GM21528 (cell line): ENCODE measurements at regions not wholly inside any gene's neighbourhood (a gene's known extent, or its start where the extent isn't known, plus 50 kb on each side); places are given as distances from the start of the nearest gene placed in this dataset.

Experiments
- ATAC-seq: cut with Tn5 transposase; IDR thresholded peaks from one replicate; pipeline ENCODE4 v1.9.1; 2021; ENCODE audit warnings: mild to moderate bottlenecking, moderate library complexity; ENCODE audit not compliant: unreplicated experiment, low FRiP score

DNA sequence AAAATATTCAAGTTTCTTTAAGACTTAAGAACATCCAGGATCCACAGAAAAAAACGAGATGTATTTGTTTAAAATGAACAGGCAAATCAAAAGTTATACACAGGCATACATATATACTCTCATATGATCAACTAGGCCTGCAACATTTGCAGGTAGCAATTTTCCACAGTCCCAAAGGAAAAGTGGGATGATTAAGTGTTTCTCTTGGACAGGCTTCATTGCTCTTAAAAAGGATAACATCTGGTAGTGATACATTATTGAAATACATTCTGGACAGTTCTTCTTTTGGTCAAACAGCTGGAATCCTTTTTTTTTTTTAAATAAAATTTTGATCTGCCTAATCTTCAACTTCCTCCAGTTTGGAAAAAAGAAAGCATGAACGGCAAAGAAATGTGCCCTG, 114.8 kb upstream of the TDRD3 start:
- ATAC-seq, result no peak

DNA sequence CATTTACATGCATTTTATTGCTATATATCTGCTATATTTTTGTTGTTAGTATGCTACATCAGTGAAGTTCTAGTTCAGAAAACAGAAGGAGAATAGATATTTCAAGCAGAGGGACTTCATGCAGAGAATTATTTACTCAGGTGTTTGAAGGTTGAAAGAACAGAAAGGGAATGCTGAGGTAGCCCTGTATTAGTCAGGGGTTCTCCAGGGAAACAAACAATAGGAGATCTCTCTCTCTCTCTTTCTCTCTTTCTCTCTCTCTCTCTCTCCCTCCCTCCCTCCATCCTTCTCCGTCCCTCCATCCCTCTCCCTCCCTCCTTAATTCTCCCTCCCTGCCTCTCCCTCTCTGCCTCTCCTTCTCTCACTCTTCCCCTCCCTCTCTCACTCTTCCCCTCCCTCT, 114.3 kb upstream of the TDRD3 start:
- ATAC-seq, result no peak

DNA sequence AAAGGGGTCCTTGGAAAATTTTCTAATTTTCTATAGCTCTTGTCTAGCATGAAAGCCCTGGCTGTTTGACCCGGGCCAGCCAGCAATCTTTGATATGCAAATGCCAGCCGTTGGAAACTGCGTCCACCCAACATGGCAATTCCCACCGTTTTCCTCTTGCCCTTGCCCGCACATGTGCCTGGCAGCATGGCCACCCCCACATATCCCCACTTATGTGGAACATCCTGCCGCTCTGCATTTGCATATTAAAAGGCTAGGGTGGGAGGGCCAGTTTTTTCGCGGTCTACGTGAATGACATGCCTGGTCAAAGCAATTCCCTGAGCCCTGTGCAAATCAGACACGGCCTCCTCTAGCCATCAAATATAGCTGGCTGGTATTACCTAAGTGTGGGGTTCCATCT, 110.3 kb upstream of the TDRD3 start:
- no peak for ATAC-seq

DNA sequence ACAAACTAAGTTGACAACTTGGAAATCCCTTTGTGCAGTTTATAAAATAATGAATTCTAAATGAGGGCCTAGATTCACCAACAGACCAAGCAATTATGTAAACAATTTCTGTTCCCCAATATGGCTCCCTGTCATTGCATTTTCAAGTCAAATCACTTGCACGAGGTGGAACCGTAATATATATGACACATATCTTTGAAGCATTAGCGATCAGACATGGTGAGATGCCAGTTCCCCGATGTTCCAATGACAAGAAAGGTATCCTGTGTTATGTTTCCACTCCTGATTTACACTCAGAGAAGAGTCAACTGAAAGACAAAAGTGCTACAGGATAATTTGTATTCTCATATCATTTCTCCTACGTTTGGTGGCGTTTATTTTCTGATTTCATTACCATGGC, 108.5 kb upstream of the TDRD3 start:
- no peak for ATAC-seq

DNA sequence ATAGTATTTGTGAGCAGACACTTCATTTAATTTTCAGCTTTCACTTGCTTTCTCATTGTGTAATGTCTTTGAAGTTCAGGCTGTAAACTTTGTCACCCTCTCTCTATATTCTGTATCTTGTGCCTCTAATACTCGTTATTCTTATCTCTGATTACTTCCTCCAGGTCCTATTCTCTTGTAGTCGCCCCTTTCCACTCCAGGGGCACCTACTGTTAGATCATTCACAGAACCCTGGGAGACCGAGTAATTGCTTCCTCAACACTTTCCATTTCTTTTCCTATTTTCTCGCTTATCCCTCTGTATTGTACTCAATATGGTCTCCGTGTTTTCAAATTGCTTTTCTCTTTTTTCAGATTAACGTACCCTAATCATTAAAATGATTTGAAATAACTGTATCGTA, 93.9 kb upstream of the TDRD3 start:
- no peak for ATAC-seq

DNA sequence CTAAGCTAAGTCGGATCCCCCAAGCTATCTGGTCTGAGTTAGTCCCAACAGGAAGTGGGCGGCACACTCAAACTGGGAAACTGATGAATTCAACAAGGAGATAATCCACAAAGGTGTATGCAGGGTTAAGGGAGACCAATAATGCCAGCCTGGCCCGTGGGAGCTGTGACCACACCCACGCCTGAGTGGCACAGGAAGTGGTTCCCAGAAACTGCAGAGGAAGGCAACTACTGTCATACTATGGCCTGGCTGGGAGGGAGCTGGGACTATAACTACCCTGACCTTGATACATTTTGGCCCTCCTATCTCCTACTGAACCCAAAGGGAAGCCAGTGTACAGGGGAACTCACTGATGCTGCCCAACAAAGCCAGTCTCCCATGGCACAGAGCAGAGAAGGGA, 85.5 kb upstream of the TDRD3 start:
- no peak for ATAC-seq

DNA sequence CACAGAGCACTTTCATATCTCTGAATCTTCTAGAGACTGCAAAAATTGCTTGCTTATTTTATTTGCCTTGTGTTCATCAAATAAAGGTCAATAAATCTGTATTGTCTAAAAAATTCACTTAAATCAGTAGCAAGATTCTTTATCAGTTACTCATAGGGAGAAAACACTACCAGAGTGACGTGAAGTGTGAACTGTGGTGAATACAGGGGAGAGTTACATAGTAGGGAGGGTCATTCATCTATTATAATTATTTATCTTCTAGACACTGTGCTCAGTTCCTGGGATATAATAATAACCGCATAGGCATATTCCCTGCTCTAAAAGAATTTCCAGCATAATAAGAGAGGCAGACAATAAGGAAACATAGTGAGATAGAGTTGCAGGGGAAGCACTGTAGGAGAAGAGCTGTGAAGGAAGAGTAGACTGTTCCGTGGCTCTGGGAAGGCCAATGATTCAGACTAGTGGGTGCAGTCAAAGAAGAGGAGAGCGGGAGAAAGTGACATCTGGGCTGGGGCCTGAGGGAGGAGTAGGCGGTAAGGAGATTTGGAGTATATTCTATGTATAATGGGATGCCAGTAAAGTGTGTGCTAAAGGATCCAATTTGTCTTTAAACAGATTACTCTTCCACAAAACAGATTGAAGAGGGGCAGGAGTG, 84.0 kb upstream of the TDRD3 start:
- ATAC-seq, result no peak

DNA sequence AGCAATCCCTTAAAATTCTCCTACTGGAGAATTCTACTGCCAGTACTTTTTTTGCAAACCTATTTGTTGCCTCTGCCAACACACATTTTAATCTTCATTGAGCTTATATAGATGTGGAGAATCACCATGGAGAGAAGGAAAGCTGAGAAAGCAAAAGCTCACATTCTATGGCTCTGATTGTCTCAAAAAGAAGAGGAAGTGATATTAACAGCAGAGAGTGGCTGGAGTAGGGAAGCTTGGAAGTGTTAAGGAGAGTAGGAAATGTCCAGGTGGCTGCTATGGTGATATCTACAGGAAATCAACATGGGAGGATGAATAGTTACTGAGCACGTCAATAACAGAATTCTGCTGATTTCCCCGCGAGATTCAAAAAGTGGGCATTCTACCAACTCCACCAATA, 78.8 kb upstream of the TDRD3 start:
- no peak for ATAC-seq

DNA sequence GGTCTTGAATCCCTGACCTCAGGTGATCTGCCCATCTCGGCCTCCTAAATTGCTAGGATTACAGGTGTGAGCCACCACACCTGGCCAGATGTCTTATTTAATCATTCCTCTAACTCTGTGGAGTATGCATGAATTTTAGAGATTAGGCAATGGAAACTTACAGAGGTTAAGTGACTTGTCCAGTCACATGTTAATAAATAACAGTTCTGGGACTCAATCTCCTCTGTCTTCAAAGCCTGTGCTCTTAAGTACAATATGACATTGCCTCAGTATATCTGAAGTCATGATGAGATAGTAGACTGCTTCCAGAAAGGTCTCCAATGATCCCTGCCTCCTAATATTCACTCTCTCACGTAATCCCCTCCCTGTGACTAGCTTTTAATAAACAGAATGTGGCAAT, 72.9 kb upstream of the TDRD3 start:
- ATAC-seq, result no peak

DNA sequence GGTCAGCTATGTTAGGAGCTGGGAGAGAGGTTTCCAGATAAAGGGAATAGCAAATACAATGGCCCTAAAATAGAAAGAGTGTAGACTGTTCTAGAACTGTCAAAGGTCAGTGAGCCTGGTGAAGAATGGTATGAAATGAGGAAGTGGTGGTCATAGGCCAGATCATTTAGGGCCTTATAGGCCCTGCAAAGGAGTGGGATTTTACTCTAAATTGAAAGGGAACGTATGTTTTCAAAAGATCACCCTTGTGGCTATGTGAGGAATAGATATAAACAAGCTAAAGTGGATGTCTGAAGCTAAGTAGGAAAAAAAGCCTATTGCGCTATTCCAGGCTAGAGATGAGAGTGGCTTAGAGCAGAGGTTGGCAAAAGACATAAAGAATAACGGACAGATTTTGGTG, 70.7 kb upstream of the TDRD3 start:
- ATAC-seq, result no peak

DNA sequence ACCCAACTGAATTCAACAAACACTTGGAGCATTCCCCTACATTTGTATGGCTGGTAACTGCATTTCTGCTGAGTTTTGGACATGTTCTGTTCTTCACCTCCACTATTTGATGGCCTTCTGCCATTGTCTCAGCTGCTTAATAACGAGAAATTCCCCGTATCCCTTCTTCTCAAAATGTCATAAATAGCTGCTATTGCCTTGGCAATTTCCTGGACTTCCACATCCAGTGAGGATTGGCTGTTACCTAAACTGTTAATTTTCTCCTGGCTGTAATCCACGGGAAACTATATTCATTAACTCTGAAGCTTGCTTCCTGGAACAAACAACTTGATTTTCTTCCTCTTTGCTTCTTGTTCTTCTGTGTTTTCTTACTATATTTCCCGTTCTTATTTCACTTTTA, 69.5 kb upstream of the TDRD3 start:
- no peak for ATAC-seq

DNA sequence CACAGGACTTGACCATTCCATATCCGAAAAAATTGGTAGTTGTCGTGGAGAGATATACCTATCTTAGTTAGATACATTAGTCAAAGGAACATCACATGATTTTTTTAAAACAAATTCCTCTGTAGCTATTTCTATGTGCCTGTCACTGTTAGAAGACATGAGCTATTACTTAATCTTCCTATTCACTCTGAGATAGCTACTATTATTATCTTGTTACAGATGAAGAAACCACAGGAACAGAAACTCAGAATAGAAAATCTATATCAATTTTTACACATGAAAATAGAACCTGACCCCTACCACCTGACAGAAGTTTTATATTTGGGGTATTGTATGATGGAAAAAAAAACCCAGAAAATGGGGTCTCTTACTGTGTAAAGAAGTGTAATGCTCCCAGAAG, 68.9 kb upstream of the TDRD3 start:
- ATAC-seq, result no peak

DNA sequence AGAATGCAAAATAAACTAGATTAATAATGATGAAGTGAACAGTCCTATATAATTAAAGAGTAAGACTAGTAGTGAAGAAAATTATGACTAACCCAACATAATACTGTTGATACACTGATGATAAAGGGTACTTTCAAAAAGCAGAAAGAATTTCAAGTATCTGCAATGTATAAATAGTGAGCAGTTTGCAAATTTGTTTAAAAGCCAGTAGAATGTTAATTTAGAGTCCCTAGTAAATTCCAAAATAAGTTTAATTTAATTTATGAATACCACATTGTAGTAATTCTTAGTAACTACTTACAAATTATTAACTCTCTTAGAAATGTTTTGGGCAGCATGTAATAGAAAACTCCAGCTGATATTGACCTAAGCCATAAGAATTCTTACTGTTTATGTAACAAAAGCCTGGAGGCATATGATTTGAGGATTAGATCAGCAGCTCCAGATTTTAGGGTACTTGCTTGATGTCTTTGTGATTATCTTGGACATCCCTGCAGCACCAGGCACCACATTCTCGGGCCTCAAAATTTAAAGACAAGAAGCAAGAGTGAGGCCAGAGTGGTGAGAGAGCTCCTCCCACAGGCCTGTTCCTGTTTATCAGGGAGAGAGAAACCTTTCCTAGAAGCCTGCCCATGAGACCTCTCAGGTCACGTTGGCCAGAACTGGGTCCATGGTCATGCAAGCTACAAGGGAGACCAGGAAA, 67.6 kb upstream of the TDRD3 start:
- peak; percentile 65 for ATAC-seq

DNA sequence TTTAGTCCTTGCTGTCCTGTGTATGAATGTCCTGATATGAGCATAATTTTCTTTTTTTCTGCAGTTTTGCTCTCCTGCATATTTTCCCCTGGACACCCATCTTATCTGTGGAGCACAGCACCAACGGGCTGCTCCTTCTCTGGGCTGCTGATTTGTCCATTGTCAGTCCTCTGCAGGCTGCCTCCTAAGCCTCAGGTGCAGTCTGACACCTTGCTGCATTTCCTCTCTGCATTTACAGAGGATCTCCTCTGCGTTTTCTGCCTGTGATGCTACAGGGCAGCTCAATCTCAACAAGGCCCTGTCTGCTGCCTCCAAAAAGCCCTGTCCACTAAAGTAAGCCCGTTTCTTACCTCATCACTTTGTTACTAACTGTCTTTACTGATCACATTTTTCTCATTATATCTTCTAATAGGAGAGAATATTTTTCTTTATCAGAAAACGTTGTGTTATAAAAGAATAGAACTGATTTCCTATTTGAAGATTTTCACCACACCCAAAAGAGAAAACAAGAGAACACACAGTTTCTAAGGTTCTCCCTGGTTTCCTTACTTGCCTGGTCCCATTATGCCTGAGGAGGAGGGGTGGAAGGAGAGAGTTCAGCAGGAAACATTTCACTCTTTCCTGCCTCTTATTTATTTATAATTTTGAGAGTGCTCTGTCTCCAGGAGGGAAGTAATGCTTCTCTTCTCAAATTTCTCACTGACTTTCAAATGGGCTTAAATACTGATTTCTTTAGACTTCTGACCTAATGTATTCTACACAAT, 65.6 kb upstream of the TDRD3 start:
- ATAC-seq, result no peak

DNA sequence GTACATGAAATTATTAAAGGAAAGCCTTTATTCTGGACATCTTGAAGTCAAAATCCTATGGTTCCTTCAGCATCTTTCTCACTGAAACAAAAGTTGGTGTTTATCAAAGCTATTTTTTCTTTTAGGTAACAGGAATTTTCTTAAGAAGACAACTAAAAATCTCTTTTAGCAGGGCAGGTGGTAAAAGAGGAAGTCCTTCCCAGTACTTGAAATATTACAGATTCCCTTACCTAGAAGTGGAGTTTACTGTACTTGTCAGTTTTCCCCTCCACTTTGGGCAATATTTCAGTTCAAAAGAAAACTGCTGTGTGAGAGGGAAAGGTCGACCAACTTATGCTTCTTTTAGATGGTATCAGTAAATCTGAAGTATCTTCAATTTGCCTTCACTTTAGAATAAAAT, 64.3 kb upstream of the TDRD3 start:
- no peak for ATAC-seq

DNA sequence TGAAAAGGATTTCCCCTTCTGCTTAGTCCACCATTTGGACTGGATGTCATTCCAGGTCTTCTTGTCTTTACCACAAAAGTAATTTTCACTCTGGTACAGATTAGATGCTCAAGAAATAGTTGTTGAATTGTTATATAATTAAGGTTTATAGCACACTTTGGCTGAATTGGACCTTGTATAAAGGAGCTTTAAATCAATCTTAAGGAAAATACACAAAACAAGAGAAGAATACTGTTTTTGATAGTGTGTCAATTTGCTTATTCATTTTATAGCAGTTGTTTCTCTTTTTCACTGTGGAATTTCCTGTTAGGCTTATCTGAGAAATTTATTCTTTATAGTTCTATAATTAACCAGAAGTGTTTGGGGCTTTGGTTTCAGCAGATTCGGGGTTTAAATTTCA, 62.7 kb upstream of the TDRD3 start:
- ATAC-seq, result no peak

DNA sequence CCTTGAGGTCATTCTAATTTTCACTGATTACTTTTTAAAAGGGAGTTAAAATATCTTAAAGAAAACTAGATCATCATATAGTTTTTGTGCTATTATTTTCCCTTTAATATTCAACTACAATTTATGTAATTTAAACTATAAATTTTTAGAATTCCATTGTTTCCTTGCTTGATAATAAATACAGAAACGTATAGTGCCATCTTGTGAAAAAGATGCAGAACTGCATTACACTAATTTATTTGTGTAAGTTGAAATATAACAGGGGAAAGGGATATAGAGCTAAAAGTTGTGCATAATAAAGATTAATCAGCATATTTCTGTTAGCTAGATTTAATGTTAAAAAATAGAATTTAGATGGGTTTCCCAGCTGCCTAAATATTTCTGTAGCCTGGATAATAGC, 61.5 kb upstream of the TDRD3 start:
- no peak for ATAC-seq

DNA sequence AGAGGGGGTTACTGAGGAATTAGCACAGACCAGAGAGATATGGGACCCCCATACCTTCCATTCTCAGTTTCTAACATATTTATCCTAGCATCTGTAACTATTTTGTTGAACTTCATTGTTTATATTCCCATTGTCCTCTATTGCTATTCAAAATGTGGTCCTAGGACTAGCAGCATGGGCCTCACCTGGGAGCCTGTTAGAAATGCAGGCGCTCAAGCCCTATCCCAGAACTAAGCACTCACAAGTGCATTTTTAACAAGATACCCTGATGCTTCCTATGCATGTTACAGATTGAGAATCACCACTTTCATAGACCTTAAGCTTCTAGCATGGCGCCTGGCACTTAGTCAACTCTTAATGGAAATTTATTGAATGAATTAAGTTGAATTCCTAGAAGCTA, 58.3 kb upstream of the TDRD3 start:
- ATAC-seq, result no peak

DNA sequence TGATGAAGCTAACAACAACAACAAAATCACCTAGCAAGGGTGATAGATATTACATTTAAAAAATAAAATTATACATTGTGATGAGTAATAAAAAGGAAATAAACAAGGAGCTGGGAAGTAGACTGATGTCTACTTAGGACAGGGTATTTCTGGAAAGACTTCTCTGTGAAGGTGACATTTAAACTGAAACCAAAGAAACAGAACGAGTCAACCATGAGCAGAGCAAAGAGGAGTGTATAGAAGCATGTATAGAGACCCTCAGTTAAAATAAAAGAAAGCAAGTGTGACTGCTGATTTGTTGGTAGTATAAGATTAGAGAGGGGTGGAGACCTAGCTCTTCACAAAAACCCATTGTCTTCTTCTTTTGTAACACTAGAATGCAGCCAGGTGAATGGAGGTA, 53.0 kb upstream of the TDRD3 start:
- ATAC-seq, result no peak

DNA sequence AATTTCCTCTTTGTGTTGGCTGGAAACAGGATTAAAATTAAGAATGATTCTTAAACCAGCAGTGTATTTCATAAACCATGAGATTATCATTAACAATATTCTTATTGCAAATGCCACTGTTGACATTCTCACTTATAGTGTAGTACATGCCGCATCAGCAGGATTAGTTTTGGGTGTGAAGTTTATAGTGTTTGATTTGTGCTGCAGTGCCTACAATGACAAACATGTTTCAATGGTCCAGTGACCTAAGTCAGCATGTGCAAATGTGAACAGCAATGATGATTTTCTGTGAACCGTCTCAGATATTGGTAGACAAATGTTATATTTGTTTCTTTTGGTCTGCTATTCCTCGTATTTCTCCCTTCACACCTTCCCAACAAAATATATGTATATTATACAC, 49.8 kb upstream of the TDRD3 start:
- no peak for ATAC-seq
